C4-2B (cell line): ENCODE measurements at regions not wholly inside any gene's neighbourhood (a gene's known extent, or its start where the extent isn't known, plus 50 kb on each side); places are given as distances from the start of the nearest gene placed in this dataset.

Experiments used
- H3K27ac ChIP-seq: fragments of 450-650 bp; 2 replicates; pipeline ENCODE4 v1.5.1; 2017
- CTCF ChIP-seq: fragments of 450-650 bp; conservative IDR thresholded peaks from 2 replicates; pipeline ENCODE4 v1.5.1; 2017; ENCODE audit warnings: mild to moderate bottlenecking
- ZFX ChIP-seq: fragments of 450-650 bp; IDR thresholded peaks from 2 replicates; pipeline ENCODE4 v1.6.1; 2017

GRCh38 chr2:7419186-7419585 lies 502.0 kb downstream of the RNF144A start:
- no peak for TF ChIP-seq ZFX
- TF ChIP-seq CTCF: no peak
- H3K27ac ChIP-seq: no peak overlapping the region

DNA sequence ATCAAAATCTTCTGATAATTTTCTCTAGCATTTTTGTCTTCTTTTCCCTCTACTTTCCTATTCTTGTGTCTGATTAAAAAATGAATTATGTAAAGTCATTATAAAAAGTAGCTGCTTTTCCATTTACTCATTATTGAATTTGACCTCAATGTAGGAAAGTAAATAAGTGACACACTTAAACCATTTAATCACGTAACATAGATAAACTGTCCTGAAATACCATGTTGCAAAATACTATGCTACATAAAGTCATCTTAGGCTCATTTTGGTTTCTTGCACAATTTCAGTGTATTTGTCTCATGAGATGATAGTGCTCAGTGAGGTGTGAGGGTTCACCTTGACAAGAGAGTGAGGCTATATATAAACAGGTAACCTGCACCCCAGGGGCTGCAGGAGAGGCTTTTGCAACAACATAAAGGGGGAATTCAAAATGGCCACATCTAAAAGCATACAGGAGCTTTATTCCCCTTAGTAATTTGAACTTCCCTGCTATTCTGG lies 502.7 kb downstream of the RNF144A start:
- TF ChIP-seq ZFX (no peak), CTCF (no peak)
- H3K27ac ChIP-seq: no peak overlapping the region

DNA sequence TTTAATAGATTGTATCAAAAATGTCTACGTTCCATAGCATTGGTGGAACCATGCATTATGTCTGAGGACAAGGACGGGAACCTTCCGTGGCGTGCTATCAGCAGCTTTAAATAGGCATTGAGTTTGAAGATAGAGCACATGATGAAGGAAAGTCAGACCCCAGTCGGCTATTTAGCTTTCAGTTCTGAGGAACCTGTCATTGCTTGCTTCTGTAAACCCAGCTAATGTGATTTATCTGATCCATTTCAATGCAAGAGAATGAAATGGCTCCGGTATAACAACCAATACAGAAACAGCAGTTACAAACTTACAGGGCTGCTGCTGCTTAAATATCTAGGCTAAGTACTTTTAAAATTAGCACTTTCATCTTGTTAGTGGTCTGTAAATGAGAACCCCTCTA lies 503.3 kb downstream of the RNF144A start:
- H3K27ac ChIP-seq: no peak overlapping the region
- TF ChIP-seq CTCF (no peak), ZFX (no peak)

GRCh38 chr2:7424481-7424880 lies 507.3 kb downstream of the RNF144A start:
- no peak for TF ChIP-seq CTCF
- no peak for TF ChIP-seq ZFX
- no peak overlapping the region for H3K27ac ChIP-seq

GRCh38 chr2:7427293-7428060 lies 510.3 kb downstream of the RNF144A start:
- TF ChIP-seq ZFX (no peak), CTCF (peak; percentile 68)
- H3K27ac ChIP-seq: no peak overlapping the region

DNA sequence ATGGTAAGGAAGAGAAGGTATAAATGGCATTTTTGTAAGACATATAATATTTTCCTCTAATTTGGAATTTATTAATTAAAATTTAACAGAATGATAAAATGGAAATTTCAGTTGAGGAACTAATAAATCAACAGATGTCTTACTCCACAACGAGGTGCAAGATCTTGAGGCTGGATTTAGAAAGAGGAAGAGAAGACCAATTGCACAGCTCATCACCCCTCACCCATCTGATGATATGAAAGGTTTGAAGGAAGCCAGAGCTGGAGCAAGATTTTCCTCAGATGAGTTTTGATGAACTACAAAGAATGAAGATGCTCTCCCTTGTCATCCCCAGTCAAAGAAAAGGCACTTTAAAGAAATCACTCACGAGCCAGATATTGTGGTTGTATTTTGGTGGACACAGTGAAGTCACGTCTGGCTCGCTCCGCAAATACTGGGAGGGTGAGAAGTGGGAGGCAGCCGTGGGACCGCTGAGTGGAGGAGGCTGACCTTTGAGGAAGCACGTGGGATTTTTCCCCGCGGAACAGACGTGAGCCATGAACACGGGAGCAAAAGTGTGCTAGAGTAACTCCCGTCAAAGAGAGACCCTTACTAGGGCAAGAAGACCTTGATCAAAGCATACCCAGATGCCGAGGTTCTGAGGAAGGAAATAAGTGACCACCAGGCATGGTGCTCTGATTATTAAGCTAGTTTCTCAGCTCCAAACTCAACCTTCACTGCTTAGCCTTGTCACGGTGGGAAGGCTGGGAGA lies 511.4 kb downstream of the RNF144A start:
- no peak for TF ChIP-seq CTCF
- no peak for TF ChIP-seq ZFX
- no peak overlapping the region for H3K27ac ChIP-seq

GRCh38 chr2:7429733-7430132 lies 512.5 kb downstream of the RNF144A start:
- H3K27ac ChIP-seq: no peak overlapping the region
- TF ChIP-seq CTCF: no peak
- no peak for TF ChIP-seq ZFX
